HG03432 (cell line): ENCODE measurements at regions not wholly inside any gene's neighbourhood (a gene's known extent, or its start where the extent isn't known, plus 50 kb on each side); places are given as distances from the start of the nearest gene placed in this dataset.
A peak's percentile ranks its signal among the peaks of the same experiment; 100 is the strongest.

ENCODE experiments used
- ATAC-seq: cut with Tn5 transposase; IDR thresholded peaks from one replicate; pipeline ENCODE4 v1.9.1; 2021; ENCODE audit warnings: mild to moderate bottlenecking, moderate library complexity; ENCODE audit not compliant: unreplicated experiment

GRCh38 chr10:76667408-76668370 lies 969.9 kb downstream of the KCNMA1 start:
- ATAC-seq: no peak

GRCh38 chr10:76666891-76667290 lies 970.7 kb downstream of the KCNMA1 start:
- ATAC-seq: no peak

- no peak for ATAC-seq
Observed at GRCh38 chr10:76665029-76665428, 972.6 kb downstream of the KCNMA1 start.

GRCh38 chr10:76657337-76658012 lies 980.1 kb downstream of the KCNMA1 start:
- ATAC-seq: no peak

GRCh38 chr10:76651154-76651553 lies 986.5 kb downstream of the KCNMA1 start:
- ATAC-seq: no peak

GRCh38 chr10:76649723-76650127 lies 987.9 kb downstream of the KCNMA1 start:
- no peak for ATAC-seq

- ATAC-seq: no peak
Observed at GRCh38 chr10:76649254-76649653, 988.4 kb downstream of the KCNMA1 start.

- no peak for ATAC-seq
Observed at GRCh38 chr10:76647301-76647700, 990.3 kb downstream of the KCNMA1 start.

GRCh38 chr10:76645341-76645740 lies 992.3 kb downstream of the KCNMA1 start:
- no peak for ATAC-seq

- ATAC-seq: no peak
Observed at GRCh38 chr10:76644476-76644875, 993.1 kb downstream of the KCNMA1 start.

GRCh38 chr10:76643511-76643911 lies 994.1 kb downstream of the KCNMA1 start:
- no peak for ATAC-seq

GRCh38 chr10:76642358-76642757 lies 995.2 kb downstream of the KCNMA1 start:
- ATAC-seq: no peak

- ATAC-seq: no peak
Observed at GRCh38 chr10:76641215-76641614, 996.4 kb downstream of the KCNMA1 start.

- ATAC-seq: no peak
Observed at GRCh38 chr10:76640806-76641205, 996.8 kb downstream of the KCNMA1 start.

GRCh38 chr10:76632767-76633051 lies 1004.9 kb downstream of the KCNMA1 start:
- ATAC-seq: no peak

GRCh38 chr10:76631884-76632766 lies 1005.5 kb downstream of the KCNMA1 start:
- no peak for ATAC-seq

GRCh38 chr10:76631036-76631670 lies 1006.5 kb downstream of the KCNMA1 start:
- no peak for ATAC-seq

- ATAC-seq: no peak
Observed at GRCh38 chr10:76628801-76629200, 1008.8 kb downstream of the KCNMA1 start.

- no peak for ATAC-seq
Observed at GRCh38 chr10:76626386-76626785, 1011.2 kb downstream of the KCNMA1 start.

GRCh38 chr10:76624470-76624869 lies 1013.1 kb downstream of the KCNMA1 start:
- ATAC-seq: peak; percentile 76
